ENCODE measurements at regions not wholly inside any gene's neighbourhood (a gene's known extent, or its start where the extent isn't known, plus 50 kb on each side); places are given as distances from the start of the nearest gene placed in this dataset.

DNA sequence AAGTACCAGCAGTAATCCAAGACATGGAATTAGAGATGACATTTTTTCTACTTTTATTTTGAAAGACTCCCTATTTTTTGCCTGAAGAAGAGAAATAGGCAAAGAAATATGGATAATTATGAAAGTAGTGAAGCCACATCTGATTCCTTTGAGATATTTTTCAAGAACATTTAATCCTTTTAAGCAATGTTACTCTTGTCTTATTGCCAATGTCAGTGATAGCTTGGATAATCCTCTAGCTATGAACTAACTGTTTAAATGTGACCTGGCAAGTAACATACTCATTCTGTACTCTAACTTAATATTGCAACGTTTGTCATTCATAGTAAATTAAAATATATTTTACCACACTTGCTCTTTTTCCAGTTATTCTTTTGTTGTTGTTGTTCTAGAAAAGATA lies 181.3 kb downstream of the VEGFC start:
- no peak overlapping the region for H3K27ac ChIP-seq
- H3K27me3 ChIP-seq: no peaks in the 10 kb centered on the region
- 28 to 49% methylated on average over 1 of the region's 1 CpG for WGBS, 2 donors
- no peak overlapping the region for H3K4me3 ChIP-seq
- H3K9me3 ChIP-seq: no peaks in the 10 kb centered on the region
- peaks cover 0 to 3% (median 0%) of the 10 kb centered on the region in 4 donors for H3K4me1 ChIP-seq
- H3K36me3 ChIP-seq: no peaks in the 10 kb centered on the region
- no peak for DNase-seq (ENCODE audit: low spot score in 2 of 2)
- TF ChIP-seq, protein P1, sequence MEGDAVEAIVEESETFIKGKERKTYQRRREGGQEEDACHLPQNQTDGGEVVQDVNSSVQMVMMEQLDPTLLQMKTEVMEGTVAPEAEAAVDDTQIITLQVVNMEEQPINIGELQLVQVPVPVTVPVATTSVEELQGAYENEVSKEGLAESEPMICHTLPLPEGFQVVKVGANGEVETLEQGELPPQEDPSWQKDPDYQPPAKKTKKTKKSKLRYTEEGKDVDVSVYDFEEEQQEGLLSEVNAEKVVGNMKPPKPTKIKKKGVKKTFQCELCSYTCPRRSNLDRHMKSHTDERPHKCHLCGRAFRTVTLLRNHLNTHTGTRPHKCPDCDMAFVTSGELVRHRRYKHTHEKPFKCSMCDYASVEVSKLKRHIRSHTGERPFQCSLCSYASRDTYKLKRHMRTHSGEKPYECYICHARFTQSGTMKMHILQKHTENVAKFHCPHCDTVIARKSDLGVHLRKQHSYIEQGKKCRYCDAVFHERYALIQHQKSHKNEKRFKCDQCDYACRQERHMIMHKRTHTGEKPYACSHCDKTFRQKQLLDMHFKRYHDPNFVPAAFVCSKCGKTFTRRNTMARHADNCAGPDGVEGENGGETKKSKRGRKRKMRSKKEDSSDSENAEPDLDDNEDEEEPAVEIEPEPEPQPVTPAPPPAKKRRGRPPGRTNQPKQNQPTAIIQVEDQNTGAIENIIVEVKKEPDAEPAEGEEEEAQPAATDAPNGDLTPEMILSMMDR (IDR thresholded peaks at IDR 0.05): no peak
- TF ChIP-seq EP300 (IDR thresholded peaks at IDR 0.05) (no peak), POLR2A (IDR thresholded peaks at IDR 0.05) (no peak)

DNA sequence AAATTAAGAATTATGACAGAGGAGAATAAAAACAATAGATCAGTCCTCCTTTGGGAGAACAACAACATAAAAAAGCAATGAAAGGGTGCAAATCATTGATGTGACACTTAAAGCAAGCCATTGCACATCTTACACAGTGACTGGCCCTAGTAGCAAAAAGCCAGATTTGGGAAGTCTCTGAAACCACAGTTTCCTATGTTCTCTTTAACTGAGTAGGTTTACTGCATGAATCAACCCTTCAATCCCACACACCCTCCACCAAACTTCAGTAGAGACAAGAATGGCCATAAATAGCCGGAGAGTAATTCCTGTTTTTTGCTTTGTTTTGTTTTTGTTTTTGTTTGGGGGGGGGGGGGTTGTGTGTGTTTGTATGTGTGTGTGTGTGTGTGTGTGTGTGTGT lies 180.8 kb downstream of the VEGFC start:
- Histone ChIP-seq H3K9me3 (no peaks in the 10 kb centered on the region), H3K27ac (no peak overlapping the region), H3K27me3 (no peaks in the 10 kb centered on the region), H3K4me1 (peaks cover 0 to 3% (median 0%) of the 10 kb centered on the region in 4 donors), H3K4me3 (no peak overlapping the region), H3K36me3 (no peaks in the 10 kb centered on the region)
- DNase-seq (ENCODE audit: low spot score in 2 of 2): no peak
- 70 to 86% methylated on average over 1 of the region's 1 CpG for WGBS, 2 donors
- TF ChIP-seq POLR2A (IDR thresholded peaks at IDR 0.05) (no peak), EP300 (IDR thresholded peaks at IDR 0.05) (no peak)
- TF ChIP-seq, protein P1 (IDR thresholded peaks at IDR 0.05): no peak

DNA sequence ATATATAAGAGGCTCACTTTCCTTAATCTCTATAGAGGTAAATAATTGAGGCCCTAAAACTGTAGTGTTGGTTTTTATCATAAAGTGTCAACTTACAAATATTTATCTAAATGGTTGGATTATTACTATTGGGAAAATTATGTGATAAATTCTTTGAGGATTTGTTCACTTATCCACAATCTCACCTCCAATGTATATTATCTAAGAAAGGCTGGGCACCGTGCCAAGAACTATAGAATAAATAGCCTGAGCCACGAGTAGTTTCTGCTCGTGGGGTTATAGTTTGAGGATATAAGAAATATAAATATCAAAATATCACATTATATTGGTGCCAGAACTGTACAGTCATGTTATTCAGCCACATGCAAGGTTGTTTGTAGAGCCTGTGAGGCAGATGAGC lies 177.9 kb downstream of the VEGFC start:
- H3K36me3 ChIP-seq: no peaks in the 10 kb centered on the region
- no peak for DNase-seq (ENCODE audit: low spot score in 2 of 2)

DNA sequence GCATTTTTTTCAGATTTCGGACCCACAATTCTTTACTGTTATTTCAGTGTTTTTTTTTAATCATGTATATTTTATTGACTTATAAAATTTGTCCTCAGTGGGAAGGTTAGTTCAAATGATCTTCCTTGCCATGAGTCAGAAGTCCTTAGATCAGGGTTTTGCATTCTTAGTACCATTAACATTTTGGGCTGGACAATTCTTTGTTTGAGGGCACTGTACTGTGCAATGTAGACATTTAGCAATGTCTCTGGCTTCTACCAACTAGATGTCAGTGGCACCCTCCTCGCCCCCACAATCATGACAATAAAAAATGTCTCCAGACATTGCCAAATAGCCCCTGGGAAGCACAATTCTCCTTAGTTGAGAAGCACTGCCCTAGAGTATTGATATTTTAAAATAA lies 176.6 kb downstream of the VEGFC start:
- Histone ChIP-seq H3K4me3 (no peak overlapping the region), H3K36me3 (no peaks in the 10 kb centered on the region), H3K27me3 (no peaks in the 10 kb centered on the region), H3K9me3 (no peaks in the 10 kb centered on the region), H3K27ac (no peak overlapping the region), H3K4me1 (peaks cover 0 to 3% (median 0%) of the 10 kb centered on the region in 4 donors)
- DNase-seq (ENCODE audit: low spot score in 2 of 2): no peak
- no peak for TF ChIP-seq POLR2A (IDR thresholded peaks at IDR 0.05)
- TF ChIP-seq, protein P1 (IDR thresholded peaks at IDR 0.05): no peak
- TF ChIP-seq EP300 (IDR thresholded peaks at IDR 0.05): no peak
- WGBS, 2 donors: 74% methylated on average over 2 of the region's 2 CpGs

More for the DNA sequence above, 177.9 kb downstream of the VEGFC start:
- Histone ChIP-seq H3K27ac (no peak overlapping the region), H3K27me3 (no peaks in the 10 kb centered on the region), H3K4me1 (peaks cover 0 to 3% (median 0%) of the 10 kb centered on the region in 4 donors), H3K9me3 (no peaks in the 10 kb centered on the region), H3K4me3 (no peak overlapping the region)
- WGBS, 2 donors: 35 to 43% methylated on average over 3 of the region's 3 CpGs
- TF ChIP-seq EP300 (IDR thresholded peaks at IDR 0.05): no peak
- TF ChIP-seq POLR2A (IDR thresholded peaks at IDR 0.05): no peak

DNA sequence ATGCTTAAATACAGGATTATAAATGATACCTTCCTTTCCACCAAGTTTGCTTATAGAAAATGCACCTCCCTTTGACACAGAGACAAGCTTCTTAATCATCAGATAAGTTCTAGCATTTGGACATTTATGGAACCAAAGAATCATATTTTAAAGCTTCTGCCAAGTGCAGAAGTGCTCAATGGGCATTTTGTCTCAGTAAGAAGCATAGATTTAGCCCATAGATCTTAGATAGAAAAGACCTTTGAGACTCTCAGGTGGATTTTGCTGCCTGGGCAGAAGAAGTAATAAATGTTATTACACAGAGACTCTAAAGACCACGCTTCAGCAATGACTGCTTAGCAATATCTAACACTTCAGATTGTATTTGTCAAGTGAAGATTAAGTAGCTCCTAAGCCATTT lies 174.6 kb downstream of the VEGFC start:
- no peaks in the 10 kb centered on the region for H3K36me3 ChIP-seq
- no peak overlapping the region for H3K4me3 ChIP-seq
- H3K4me1 ChIP-seq: no peaks in the 10 kb centered on the region
- no peak for TF ChIP-seq EP300 (IDR thresholded peaks at IDR 0.05)
- TF ChIP-seq POLR2A (IDR thresholded peaks at IDR 0.05): no peak
- TF ChIP-seq, protein P1 (IDR thresholded peaks at IDR 0.05): no peak
- no peak for DNase-seq (ENCODE audit: low spot score in 2 of 2)
- 64 to 76% methylated on average over 1 of the region's 1 CpG for WGBS, 2 donors
- H3K27me3 ChIP-seq: no peaks in the 10 kb centered on the region
- H3K9me3 ChIP-seq: no peaks in the 10 kb centered on the region
- H3K27ac ChIP-seq: no peak overlapping the region

DNA sequence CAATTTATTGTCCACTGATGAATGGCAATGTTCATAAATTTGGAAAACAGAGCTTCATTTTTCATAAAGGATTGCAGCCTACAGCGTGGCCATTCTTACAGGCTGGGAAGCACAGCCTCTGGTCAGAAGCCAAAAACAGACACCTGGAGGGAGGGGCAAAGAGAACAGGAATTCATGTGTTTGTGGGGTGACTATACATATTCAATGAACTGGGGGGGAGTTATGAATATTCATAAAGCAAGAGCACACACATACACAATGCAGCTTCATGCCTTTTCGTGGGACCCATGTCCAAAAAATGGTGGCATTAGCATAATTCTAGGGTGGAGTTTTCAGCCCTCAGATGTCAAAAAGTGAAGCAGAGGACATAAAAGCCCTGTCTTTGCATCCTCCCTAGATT lies 173.3 kb downstream of the VEGFC start:
- Histone ChIP-seq H3K36me3 (no peaks in the 10 kb centered on the region), H3K4me1 (no peaks in the 10 kb centered on the region), H3K9me3 (no peaks in the 10 kb centered on the region), H3K4me3 (no peak overlapping the region), H3K27me3 (no peaks in the 10 kb centered on the region), H3K27ac (no peak overlapping the region)
- TF ChIP-seq EP300 (IDR thresholded peaks at IDR 0.05): no peak
- DNase-seq (ENCODE audit: low spot score in 2 of 2): no peak
- WGBS, 2 donors: 75 to 82% methylated on average over 2 of the region's 2 CpGs
